Transverse colon (tissue), 4 donors: ENCODE measurements at regions not wholly inside any gene's neighbourhood (a gene's known extent, or its start where the extent isn't known, plus 50 kb on each side); places are given as distances from the start of the nearest gene placed in this dataset.

Experiments used
- DNase-seq: peaks from one replicate; pipeline ENCODE4 v3.0.0-alpha.2; 2019
- H3K27ac ChIP-seq, 4 donors: fragments of 200-600 bp; sonication (generic); 2 replicates each; pipeline ENCODE4 v1.5.1; 2016 to 2018; ENCODE audit warnings: inconsistent platforms in 4 of 4
- H3K27me3 ChIP-seq: fragments of 200-600 bp; sonication (generic); 2 replicates; pipeline ENCODE4 v1.5.1; 2017; ENCODE audit warnings: inconsistent platforms
- H3K36me3 ChIP-seq, 4 donors: fragments of 200-600 bp; sonication (generic); 2 replicates each; pipeline ENCODE4 v1.5.1; 2017 to 2019; ENCODE audit warnings: inconsistent platforms in 4 of 4
- H3K4me1 ChIP-seq, 4 donors: fragments of 200-600 bp; sonication (generic); 2 replicates each; pipeline ENCODE4 v1.5.1; 2017 to 2020; ENCODE audit warnings: inconsistent platforms in 4 of 4
- H3K4me3 ChIP-seq, 4 donors: fragments of 200-600 bp; sonication (generic); 1 replicate in 1 of 4; 2 replicates in 3 of 4; pipeline versions ENCODE4 v1.5.1 to v1.6.1; 2017 to 2019; ENCODE audit warnings: inconsistent platforms in 4 of 4
- H3K9me3 ChIP-seq, 2 donors: fragments of 200-600 bp; sonication (generic); 2 replicates each; pipeline ENCODE4 v1.5.1; 2017 to 2019; ENCODE audit warnings: inconsistent platforms in 2 of 2
- EP300 ChIP-seq: sonication (generic); formaldehyde crosslinking; IDR thresholded peaks from one replicate; pipeline ENCODE4 v1.6.1; 2017; ENCODE audit warnings: antibody characterized with exemption, low read depth
- POLR2A ChIP-seq: fragments of 450-650 bp; IDR thresholded peaks from one replicate; pipeline ENCODE4 v1.6.1; 2016; ENCODE audit warnings: antibody characterized with exemption, mild to moderate bottlenecking, moderate library complexity
- POLR2AphosphoS5 ChIP-seq, 3 donors: sonication (generic); formaldehyde crosslinking; IDR thresholded peaks; one replicate each; pipeline ENCODE4 v1.6.1; 2016; ENCODE audit warnings: antibody characterized with exemption in 3 of 3
- WGBS, 2 donors: methylation state at CpG; one replicate each; pipeline ENCODE4 v1.1.5; 2018; ENCODE audit warnings: low coverage in 1 of 2; 5-methylcytosine and 5-hydroxymethylcytosine counted together
- in situ Hi-C, 4 donors: fragments of 200-750 bp; cut with MboI; loops; one replicate each; pipeline versions ENCODE4 v1.15.0 to v1.15.1; 2017; ENCODE audit warnings: low sequenced_read_pairs in 3 of 4, low pct_ligation_motif_present in 1 of 4, low pct_unique_long_range_greater_than_20kb in 1 of 4
- intact Hi-C: fragments of 100-400 bp; cut with DNase I; formaldehyde crosslinking; loops from one replicate; pipeline ENCODE4 v1.15.1; 2023; ENCODE audit warnings: low total_unique reads
- TF ChIP-seq, protein P1 (sequence below), 5 experiments: fragments of 200-600 bp in 3 of 5; fragments of 450-650 bp in 2 of 5; sonication (generic) in 3 of 5; IDR thresholded peaks; 1 replicate in 2 of 5; 2 replicates in 3 of 5; pipeline ENCODE4 v1.5.1; 2016 to 2017; ENCODE audit warnings: antibody characterized with exemption in 5 of 5, inconsistent platforms in 3 of 5, mild to moderate bottlenecking in 2 of 5, moderate library complexity in 1 of 5

DNA sequence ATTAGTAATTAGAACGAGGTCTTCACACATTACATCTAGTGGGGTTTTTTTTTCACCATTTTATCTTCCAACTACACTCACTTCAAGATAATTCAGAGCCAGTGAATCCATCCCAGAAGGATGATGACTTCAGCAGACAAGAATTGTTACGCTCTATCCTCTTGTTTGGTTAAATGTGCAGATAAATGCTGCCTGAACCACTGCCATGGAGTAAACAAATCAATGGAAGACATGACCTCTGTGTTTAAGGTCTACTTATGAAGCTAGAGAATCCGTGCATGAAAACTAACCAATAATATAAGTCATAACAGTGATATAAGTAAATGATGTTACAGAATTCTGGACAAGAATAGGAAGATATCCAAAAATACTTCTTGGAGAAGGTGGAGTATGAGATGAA is 602.6 kb downstream of the TLR4 start:
- in situ Hi-C loops, result no loop called here
- no peaks in the 10 kb centered on the region for H3K9me3 ChIP-seq
- no peak for DNase-seq
- no peaks in the 10 kb centered on the region for H3K27me3 ChIP-seq
- no peaks in the 10 kb centered on the region for H3K36me3 ChIP-seq
- TF ChIP-seq EP300 (no peak), POLR2AphosphoS5 (IDR thresholded peaks at IDR 0.05) (no peak)
- TF ChIP-seq, protein P1, sequence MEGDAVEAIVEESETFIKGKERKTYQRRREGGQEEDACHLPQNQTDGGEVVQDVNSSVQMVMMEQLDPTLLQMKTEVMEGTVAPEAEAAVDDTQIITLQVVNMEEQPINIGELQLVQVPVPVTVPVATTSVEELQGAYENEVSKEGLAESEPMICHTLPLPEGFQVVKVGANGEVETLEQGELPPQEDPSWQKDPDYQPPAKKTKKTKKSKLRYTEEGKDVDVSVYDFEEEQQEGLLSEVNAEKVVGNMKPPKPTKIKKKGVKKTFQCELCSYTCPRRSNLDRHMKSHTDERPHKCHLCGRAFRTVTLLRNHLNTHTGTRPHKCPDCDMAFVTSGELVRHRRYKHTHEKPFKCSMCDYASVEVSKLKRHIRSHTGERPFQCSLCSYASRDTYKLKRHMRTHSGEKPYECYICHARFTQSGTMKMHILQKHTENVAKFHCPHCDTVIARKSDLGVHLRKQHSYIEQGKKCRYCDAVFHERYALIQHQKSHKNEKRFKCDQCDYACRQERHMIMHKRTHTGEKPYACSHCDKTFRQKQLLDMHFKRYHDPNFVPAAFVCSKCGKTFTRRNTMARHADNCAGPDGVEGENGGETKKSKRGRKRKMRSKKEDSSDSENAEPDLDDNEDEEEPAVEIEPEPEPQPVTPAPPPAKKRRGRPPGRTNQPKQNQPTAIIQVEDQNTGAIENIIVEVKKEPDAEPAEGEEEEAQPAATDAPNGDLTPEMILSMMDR (IDR thresholded peaks at IDR 0.05), result no peak
- H3K4me1 ChIP-seq, result no peaks in the 10 kb centered on the region
- 42 to 51% methylated on average over 3 of the region's 3 CpGs for WGBS, 2 donors
- intact Hi-C loops, result no loop called here
- H3K27ac ChIP-seq, result no peak overlapping the region
- H3K4me3 ChIP-seq, result no peak overlapping the region

DNA sequence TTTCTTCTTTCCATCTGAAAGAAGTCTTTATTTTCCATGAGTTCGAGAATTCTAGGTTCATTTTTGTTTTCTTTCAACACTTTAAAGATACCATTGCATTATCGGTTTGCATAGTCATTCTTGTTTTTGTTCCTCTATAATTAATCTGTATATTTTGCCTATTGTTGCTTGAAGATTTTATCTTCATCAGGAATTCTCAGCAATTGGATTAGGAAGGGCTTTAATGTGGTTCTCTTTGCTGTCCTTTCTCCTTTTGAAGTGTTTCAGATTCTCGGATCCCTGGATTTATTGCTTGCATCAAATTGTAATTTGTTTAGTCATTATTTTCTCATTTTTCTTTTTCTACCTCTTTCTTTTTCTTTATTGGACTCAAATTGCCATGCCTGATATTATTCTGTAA is 609.8 kb downstream of the TLR4 start:
- TF ChIP-seq POLR2AphosphoS5 (IDR thresholded peaks at IDR 0.05) (no peak), EP300 (no peak), POLR2A (no peak)
- TF ChIP-seq, protein P1 (IDR thresholded peaks at IDR 0.05), result no peak
- H3K9me3 ChIP-seq, result no peaks in the 10 kb centered on the region
- H3K4me1 ChIP-seq, result no peaks in the 10 kb centered on the region
- no peaks in the 10 kb centered on the region for H3K27me3 ChIP-seq
- intact Hi-C loops (no loop called here), in situ Hi-C loops (no loop called here)
- no peak overlapping the region for H3K4me3 ChIP-seq
- no peak for DNase-seq
- H3K36me3 ChIP-seq, result no peaks in the 10 kb centered on the region
- H3K27ac ChIP-seq, result no peak overlapping the region
- 68 to 70% methylated on average over 3 of the region's 3 CpGs for WGBS, 2 donors

GRCh38 chr9:118316831-118317343 is 612.7 kb downstream of the TLR4 start:
- H3K27me3 ChIP-seq, result no peaks in the 10 kb centered on the region
- no peak for TF ChIP-seq POLR2A
- TF ChIP-seq, protein P1 (IDR thresholded peaks at IDR 0.05), result no peak
- TF ChIP-seq POLR2AphosphoS5 (IDR thresholded peaks at IDR 0.05), result no peak
- no peaks in the 10 kb centered on the region for H3K4me1 ChIP-seq
- in situ Hi-C loops (no loop called here), intact Hi-C loops (no loop called here)
- H3K4me3 ChIP-seq, result no peak overlapping the region
- no peak overlapping the region for H3K27ac ChIP-seq
- no peaks in the 10 kb centered on the region for H3K36me3 ChIP-seq
- no peak for DNase-seq
- 69% methylated on average over 2 of the region's 2 CpGs; no CpG with 5 or more reads in 1 of the 2 donors for WGBS, 2 donors
- no peaks in the 10 kb centered on the region for H3K9me3 ChIP-seq

DNA sequence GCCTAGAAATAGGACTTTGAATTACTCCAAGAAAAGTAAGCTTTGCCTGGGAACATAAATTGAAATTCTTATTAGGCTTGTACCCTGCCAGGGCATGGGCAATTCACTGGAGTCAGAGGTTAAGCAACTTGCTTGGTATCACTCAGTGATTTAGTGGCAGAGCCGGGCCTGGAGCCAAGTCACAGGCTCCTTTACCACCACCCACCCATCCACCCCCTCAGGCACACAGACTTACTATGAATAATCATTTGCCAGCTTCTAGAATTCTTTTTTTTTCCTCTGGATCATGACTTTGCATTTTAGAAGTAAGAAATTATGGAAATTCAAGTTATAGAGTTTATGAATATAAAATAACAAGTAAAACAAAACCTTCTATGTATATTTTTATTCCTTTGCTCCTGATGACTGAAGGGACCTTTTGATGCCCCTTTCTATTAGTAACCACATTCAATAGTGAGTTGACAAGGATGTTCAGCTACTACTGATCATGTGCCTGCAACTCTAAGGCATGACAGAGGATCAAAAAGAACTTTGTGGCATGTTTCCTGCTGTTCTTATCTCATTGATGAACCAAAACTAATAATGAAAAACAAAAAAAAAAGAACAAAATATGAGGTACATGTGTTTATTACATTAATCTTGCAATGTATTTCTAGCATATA is 614.7 kb downstream of the TLR4 start:
- no peak overlapping the region for H3K4me3 ChIP-seq
- H3K27ac ChIP-seq, result no peak overlapping the region
- no peaks in the 10 kb centered on the region for H3K27me3 ChIP-seq
- WGBS, 2 donors, result 24 to 38% methylated on average over 1 of the region's 1 CpG
- H3K4me1 ChIP-seq, result no peaks in the 10 kb centered on the region
- TF ChIP-seq, protein P1 (IDR thresholded peaks at IDR 0.05), result no peak
- TF ChIP-seq POLR2AphosphoS5 (IDR thresholded peaks at IDR 0.05), result no peak
- no peak for TF ChIP-seq POLR2A
- no peak for TF ChIP-seq EP300
- intact Hi-C loops, result no loop called here
- no peak for DNase-seq
- H3K36me3 ChIP-seq, result no peaks in the 10 kb centered on the region
- H3K9me3 ChIP-seq, result no peaks in the 10 kb centered on the region
- in situ Hi-C loops, result no loop called here
